ENCODE measurements at regions not wholly inside any gene's neighbourhood (a gene's known extent, or its start where the extent isn't known, plus 50 kb on each side); places are given as distances from the start of the nearest gene placed in this dataset.

DNA sequence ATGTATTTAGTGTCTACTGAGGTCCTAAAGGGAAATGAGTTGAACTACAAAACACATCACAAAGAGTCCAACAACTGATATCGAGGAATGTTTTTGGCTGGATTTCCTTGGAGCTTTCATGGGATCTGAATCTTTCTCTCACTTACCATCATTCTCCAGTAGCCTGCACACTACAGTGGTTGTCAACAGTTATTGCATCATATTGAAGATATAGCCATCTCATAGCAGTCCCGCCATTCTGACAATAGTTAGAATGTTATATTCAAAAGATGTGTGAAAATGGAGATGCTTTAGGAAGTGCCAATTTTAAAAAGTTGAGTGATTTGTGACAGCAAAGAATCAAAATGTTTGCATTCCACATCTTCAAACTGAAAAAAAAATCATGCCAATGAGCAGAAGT lies 186.8 kb downstream of the DSC3 start:
- TF ChIP-seq POLR2A (IDR thresholded peaks at IDR 0.05) = no peak
- TF ChIP-seq, protein P1, sequence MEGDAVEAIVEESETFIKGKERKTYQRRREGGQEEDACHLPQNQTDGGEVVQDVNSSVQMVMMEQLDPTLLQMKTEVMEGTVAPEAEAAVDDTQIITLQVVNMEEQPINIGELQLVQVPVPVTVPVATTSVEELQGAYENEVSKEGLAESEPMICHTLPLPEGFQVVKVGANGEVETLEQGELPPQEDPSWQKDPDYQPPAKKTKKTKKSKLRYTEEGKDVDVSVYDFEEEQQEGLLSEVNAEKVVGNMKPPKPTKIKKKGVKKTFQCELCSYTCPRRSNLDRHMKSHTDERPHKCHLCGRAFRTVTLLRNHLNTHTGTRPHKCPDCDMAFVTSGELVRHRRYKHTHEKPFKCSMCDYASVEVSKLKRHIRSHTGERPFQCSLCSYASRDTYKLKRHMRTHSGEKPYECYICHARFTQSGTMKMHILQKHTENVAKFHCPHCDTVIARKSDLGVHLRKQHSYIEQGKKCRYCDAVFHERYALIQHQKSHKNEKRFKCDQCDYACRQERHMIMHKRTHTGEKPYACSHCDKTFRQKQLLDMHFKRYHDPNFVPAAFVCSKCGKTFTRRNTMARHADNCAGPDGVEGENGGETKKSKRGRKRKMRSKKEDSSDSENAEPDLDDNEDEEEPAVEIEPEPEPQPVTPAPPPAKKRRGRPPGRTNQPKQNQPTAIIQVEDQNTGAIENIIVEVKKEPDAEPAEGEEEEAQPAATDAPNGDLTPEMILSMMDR (IDR thresholded peaks at IDR 0.05) = no peak
